SJCRH30 (cell line): ENCODE measurements at regions not wholly inside any gene's neighbourhood (a gene's known extent, or its start where the extent isn't known, plus 50 kb on each side); places are given as distances from the start of the nearest gene placed in this dataset.

ENCODE experiments used
- DNase-seq, 2 experiments: peaks; one replicate each; pipeline ENCODE4 v3.0.0-alpha.2; 2015 to 2020
- H3K27ac ChIP-seq: fragments of 250-450 bp; sonication (Bioruptor Pico); 2 replicates; pipeline ENCODE4 v1.5.1; 2020; ENCODE audit warnings: mild to moderate bottlenecking, moderate library complexity
- H3K27me3 ChIP-seq: fragments of 250-450 bp; sonication (Bioruptor Pico); 2 replicates; pipeline ENCODE4 v1.5.1; 2020; ENCODE audit warnings: mild to moderate bottlenecking, moderate library complexity
- H3K36me3 ChIP-seq: fragments of 250-450 bp; sonication (Bioruptor Pico); 2 replicates; pipeline ENCODE4 v1.5.1; 2020; ENCODE audit warnings: mild to moderate bottlenecking, moderate library complexity
- H3K4me1 ChIP-seq: fragments of 250-450 bp; sonication (Bioruptor Pico); 2 replicates; pipeline ENCODE4 v1.5.1; 2020; ENCODE audit warnings: mild to moderate bottlenecking, moderate library complexity
- H3K4me3 ChIP-seq: fragments of 250-450 bp; sonication (Bioruptor Pico); 2 replicates; pipeline ENCODE4 v1.5.1; 2020; ENCODE audit warnings: mild to moderate bottlenecking, moderate library complexity
- H3K9me3 ChIP-seq: fragments of 250-450 bp; sonication (Bioruptor Pico); replicated peaks from 2 replicates; pipeline ENCODE4 v1.5.1; 2020; ENCODE audit warnings: mild to moderate bottlenecking, moderate library complexity

DNA sequence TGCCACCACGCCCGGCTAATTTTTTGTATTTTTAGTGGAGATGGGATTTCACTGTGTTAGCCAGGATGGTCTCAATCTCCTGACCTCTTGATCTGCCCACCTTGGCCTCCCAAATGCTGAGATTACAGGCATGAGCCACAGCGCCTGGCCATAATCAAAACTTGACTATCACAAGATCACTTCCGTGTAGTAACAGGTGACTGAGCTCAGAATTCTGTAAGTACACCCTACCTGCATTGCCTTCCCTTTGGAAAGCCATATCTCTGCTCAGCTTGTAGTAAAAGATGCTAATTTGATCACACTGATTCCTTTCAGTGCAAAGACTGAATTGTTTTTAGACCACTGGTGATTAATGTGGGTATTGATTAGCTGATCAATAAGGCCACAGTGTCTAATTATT lies 167.1 kb downstream of the SHOX2 start:
- Histone ChIP-seq H3K36me3 (no peaks in the 10 kb centered on the region), H3K27me3 (no peaks in the 10 kb centered on the region), H3K4me1 (no peaks in the 10 kb centered on the region), H3K4me3 (no peak overlapping the region), H3K9me3 (no peaks in the 10 kb centered on the region), H3K27ac (no peak overlapping the region)
- DNase-seq, result no peak

DNA sequence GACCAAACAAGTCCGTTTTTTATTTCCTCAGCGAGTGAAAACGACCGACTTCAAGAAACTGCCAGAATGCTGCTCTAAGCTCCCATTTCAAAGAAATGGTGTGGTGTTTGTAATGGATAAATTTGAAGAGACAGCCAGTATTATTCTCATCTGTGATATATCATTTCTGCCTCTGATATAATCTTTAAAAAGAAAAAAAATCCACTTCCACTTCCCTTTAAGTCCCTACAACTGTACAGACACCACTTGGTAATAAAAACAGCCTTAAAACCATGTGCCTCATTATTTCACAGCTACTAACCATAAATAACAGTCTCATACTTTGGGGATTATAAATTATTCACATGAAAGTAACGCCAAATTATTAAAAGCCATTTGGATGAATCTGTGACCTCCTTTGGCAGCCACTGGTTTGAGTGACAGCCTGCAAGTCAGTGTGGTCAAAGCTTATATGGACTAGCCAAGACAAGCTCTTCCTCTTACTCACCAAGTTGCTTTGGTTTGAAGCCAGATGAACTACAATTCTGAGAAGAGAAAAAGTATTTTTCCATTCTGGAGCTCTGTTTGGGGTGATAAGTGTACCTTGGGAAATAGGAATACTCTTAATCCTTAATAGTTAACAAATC lies 168.0 kb downstream of the SHOX2 start:
- Histone ChIP-seq H3K27me3 (no peaks in the 10 kb centered on the region), H3K27ac (no peak overlapping the region), H3K4me1 (no peaks in the 10 kb centered on the region), H3K36me3 (no peaks in the 10 kb centered on the region), H3K4me3 (no peak overlapping the region), H3K9me3 (no peaks in the 10 kb centered on the region)
- no peak for DNase-seq

DNA sequence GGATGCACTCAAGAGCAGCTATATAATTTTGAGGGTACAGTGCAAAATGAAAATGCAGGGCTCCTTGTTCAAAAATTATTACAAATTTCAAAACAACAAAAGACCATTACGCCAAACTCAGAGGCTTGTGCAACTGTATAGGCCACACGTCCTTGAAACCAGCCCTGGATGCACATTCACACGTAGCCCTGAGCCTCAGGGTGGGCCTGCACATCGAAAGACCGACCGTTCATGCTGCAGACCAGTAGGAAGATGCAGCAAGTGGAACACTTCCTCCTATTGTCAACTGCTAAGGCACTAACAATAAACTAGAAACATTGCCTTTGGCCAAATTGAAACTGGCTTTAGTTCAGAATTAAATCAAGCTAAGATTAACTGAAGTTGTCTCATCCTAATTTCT lies 174.7 kb downstream of the SHOX2 start:
- no peak overlapping the region for H3K27ac ChIP-seq
- H3K4me1 ChIP-seq, result no peaks in the 10 kb centered on the region
- DNase-seq, result no peak
- no peak overlapping the region for H3K4me3 ChIP-seq
- H3K27me3 ChIP-seq, result no peaks in the 10 kb centered on the region
- H3K9me3 ChIP-seq, result no peaks in the 10 kb centered on the region
- H3K36me3 ChIP-seq, result no peaks in the 10 kb centered on the region

DNA sequence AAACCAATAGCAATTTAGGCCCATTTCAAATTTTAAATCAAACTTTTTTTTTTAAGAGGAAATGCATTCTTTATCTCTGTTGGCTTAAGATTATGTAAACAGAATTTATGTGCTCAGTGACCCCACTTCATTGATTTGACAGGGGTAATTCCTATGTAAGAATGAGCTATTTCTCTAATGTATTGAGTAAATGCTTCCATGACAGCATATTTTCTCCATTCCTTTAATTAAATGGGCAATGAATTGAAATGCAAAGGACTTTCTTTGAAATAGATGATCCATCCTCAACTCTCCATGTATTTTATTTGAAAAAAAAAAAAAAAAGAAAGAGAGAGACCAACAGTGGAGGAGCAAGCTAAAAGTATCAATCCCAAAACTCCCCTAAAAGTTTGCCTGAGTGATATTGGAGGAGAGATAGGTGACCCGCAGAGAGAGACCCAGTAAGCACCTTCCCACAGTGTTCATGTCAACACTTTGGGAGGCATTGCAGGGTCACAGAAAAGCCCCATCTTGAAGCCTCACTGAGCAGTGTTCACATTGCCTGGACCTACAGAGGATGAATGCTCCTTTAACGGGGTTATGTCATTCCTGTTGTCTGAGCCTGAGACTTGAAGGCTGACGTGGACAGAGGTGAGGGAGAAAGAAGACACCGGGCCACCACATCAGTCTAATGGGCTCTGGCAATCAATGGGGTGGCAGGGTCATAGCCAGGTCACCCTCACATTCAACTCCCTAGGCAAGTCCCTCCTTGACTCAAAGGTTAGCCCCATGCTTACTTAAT lies 176.0 kb downstream of the SHOX2 start:
- Histone ChIP-seq H3K4me3 (no peak overlapping the region), H3K27me3 (no peaks in the 10 kb centered on the region), H3K27ac (no peak overlapping the region), H3K9me3 (no peaks in the 10 kb centered on the region), H3K36me3 (no peaks in the 10 kb centered on the region), H3K4me1 (no peaks in the 10 kb centered on the region)
- no peak for DNase-seq

DNA sequence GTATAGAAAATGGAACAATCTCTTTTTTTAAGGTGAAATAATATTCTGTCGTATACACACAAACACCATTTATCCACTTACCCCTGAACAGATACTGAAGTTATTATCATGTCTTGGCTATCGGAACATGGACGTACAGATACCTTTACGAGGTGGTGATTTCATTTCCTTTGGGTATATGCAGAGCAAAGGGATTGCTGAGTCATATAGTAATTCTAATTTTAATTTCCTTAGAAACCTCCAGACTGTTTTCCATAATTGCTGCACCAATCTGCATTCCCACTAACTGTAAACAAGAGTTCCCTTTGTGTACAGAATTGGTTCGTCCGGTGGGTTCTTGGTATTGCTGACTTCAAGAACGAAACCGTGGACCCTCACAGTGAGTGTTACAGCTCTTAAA lies 179.4 kb downstream of the SHOX2 start:
- no peaks in the 10 kb centered on the region for H3K36me3 ChIP-seq
- no peak overlapping the region for H3K4me3 ChIP-seq
- H3K9me3 ChIP-seq, result no peaks in the 10 kb centered on the region
- DNase-seq, result no peak
- no peaks in the 10 kb centered on the region for H3K27me3 ChIP-seq
- H3K4me1 ChIP-seq, result no peaks in the 10 kb centered on the region
- no peak overlapping the region for H3K27ac ChIP-seq

DNA sequence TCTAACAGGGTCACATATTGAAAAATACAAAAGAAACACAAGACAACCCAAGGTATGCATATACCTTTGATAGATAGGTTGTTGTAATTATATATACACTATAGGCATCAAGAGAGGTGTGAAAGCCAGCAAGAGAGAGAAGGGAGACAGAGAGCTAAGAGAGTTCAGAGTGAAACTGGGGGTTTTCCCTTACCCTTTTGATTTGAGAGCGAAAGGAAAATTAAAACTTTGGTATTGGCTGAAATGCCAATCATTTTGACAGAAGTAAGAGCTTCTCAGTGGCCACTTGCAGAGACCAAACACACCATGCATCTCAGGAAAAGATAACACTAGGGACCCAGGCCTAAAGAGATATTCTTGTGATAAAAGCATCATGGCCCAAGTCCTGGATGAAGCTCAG lies 183.6 kb downstream of the SHOX2 start:
- H3K4me3 ChIP-seq, result no peak overlapping the region
- no peaks in the 10 kb centered on the region for H3K4me1 ChIP-seq
- H3K27me3 ChIP-seq, result peaks cover 5% of the 10 kb centered on the region
- H3K9me3 ChIP-seq, result no peaks in the 10 kb centered on the region
- no peaks in the 10 kb centered on the region for H3K36me3 ChIP-seq
- no peak for DNase-seq
- H3K27ac ChIP-seq, result no peak overlapping the region

DNA sequence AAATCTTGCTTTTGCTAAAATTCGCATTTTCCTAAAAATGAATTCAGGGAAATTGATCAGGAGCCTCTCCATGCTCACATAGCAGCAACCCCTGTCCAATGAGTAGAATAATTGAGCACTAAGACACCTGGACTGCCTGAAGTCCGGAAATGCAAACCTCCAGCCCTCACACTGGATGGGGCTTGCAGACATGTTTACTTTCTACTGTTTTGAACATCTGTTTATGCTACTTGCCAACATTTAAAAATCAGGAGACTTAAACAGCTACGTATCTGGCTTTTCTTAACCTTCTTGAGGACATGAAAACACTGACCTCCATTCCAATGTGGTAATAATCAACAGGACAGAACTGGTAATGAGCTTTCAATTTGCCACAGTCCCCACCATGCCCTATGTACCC lies 184.4 kb downstream of the SHOX2 start:
- no peak overlapping the region for H3K4me3 ChIP-seq
- H3K9me3 ChIP-seq, result no peaks in the 10 kb centered on the region
- no peaks in the 10 kb centered on the region for H3K36me3 ChIP-seq
- H3K27me3 ChIP-seq, result peaks cover 5% of the 10 kb centered on the region
- H3K4me1 ChIP-seq, result no peaks in the 10 kb centered on the region
- DNase-seq, result no peak
- H3K27ac ChIP-seq, result no peak overlapping the region

DNA sequence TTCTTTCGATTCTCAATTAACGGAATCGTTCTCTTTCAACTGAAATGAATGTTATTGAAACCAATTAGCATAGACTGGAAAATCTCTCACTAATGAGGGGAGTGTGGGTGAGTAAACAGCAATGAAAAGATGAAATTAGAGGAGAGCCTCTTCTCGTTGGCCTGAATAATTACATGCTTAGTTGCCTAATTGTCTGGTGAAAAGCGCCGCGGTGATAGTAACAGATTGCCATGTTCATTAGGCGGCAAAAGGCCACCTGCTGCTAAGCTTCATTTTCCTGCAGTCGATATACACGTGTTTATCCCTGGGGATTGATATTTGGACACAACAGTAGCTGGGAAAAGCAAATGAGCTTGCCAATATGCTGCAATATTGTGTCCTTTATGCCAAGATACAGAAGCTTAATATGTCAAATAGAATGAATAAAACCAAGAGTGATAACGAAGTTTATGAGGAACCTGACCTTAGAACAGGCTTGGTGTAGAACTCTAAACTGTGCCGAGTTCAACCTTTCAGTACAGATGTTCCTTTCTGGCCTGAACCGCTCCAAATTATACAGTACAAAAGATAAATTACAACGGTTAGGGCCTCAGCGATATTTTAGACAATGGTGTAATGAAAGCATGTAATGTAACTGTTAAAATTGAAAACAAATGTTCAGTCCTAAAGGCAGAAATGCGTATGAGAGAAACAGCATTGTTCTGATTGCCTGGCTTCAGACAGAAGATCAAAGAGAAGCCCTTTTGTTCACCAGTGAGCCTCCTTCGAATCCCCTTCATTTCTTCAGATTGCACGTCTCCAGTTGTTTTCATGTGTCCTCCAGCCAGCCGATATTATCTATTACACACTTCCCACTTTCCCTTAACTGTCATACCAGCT lies 185.2 kb downstream of the SHOX2 start:
- no peak for DNase-seq
- H3K9me3 ChIP-seq, result no peaks in the 10 kb centered on the region
- H3K27me3 ChIP-seq, result peaks cover 5% of the 10 kb centered on the region
- no peak overlapping the region for H3K4me3 ChIP-seq
- no peaks in the 10 kb centered on the region for H3K4me1 ChIP-seq
- H3K36me3 ChIP-seq, result no peaks in the 10 kb centered on the region
- no peak overlapping the region for H3K27ac ChIP-seq

DNA sequence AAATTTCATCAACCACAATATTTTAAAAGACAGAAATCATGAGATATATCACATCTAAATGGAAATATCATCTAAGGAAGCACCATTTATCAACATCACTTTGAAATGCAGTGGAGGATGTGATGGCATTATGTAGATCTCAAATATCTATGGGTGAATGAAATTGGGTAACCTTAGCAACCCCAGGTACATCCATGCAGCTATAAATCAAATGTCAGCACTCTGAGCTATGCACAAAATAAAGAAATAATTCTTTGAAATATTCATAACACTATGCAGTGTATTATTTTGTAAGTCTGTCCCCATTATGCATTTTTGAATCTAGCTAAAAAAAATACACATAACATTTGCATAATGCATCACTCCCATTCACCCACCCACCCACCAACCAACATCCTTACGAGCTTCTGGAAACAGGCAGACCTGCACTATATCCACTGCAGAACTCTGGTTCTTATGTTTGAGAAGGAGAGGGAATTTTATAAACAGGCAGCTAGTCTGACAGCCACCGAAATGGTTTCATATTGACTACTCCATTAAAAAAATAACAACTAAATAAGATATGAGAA lies 186.8 kb downstream of the SHOX2 start:
- no peak overlapping the region for H3K4me3 ChIP-seq
- DNase-seq, result no peak
- peaks cover 5% of the 10 kb centered on the region for H3K27me3 ChIP-seq
- H3K9me3 ChIP-seq, result no peaks in the 10 kb centered on the region
- H3K4me1 ChIP-seq, result no peaks in the 10 kb centered on the region
- H3K36me3 ChIP-seq, result no peaks in the 10 kb centered on the region
- H3K27ac ChIP-seq, result no peak overlapping the region

DNA sequence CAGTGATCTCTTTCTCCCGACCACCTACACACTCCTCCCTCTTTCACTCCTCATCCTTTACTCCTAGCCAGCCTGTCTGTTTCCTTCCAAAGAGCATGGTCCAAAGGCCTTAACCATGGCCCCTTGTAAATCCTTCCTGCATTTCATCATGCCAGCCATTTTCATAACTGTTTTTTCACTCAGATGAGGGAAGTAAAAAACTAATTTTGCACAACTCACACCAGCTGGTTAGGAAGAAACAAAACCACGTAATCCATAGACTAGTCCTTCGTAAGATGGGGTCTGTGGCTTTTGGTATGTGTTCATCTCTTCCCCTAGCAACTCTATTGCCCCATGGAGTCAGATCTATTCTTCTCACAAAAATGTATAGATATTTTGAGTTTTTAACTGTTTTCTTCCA lies 187.8 kb downstream of the SHOX2 start:
- Histone ChIP-seq H3K4me3 (no peak overlapping the region), H3K27ac (no peak overlapping the region), H3K27me3 (peaks cover 5% of the 10 kb centered on the region), H3K9me3 (no peaks in the 10 kb centered on the region), H3K36me3 (no peaks in the 10 kb centered on the region), H3K4me1 (no peaks in the 10 kb centered on the region)
- no peak for DNase-seq

DNA sequence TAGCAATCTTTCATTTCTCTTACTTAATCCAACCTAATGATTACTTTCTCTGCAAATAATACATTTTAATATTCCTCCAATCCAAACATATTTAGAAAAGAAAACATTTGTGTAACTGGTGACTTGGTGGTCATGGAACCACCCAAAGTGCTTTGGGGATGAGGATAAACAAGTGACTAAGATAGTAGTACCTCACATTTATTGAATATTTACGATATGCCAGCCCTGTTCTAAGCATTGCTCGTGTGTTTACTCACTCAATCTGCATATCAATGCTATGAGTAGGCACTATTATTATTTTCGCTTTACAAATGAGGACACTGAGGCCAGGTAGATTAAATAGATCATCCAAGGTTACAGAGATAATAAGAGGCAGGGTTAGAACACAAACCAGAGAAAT lies 189.5 kb downstream of the SHOX2 start:
- DNase-seq, result no peak

DNA sequence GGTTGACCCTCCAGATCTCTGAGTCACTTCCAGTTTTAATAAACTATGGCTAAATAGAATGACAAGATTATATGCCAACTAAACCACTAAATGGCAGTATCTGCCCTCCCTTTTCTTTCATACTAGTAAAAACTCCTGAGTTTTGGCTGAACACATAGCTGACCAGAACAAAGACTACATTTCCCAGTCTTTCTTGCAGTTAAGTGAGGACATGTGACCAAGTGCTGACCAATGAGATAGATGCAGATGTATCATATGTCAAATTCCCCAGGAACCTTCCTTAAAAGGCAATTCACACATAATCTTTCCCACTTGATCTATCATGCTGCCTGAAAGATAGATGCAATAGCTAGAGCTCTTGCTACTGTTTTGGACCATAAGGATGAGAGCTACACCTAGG lies 191.3 kb downstream of the SHOX2 start:
- Histone ChIP-seq H3K27me3 (no peaks in the 10 kb centered on the region), H3K9me3 (no peaks in the 10 kb centered on the region), H3K4me1 (no peaks in the 10 kb centered on the region), H3K4me3 (no peak overlapping the region), H3K36me3 (no peaks in the 10 kb centered on the region), H3K27ac (no peak overlapping the region)
- no peak for DNase-seq

More for the DNA sequence above, 189.5 kb downstream of the SHOX2 start:
- no peak overlapping the region for H3K27ac ChIP-seq
- no peaks in the 10 kb centered on the region for H3K4me1 ChIP-seq
- H3K4me3 ChIP-seq, result no peak overlapping the region
- peaks cover 5% of the 10 kb centered on the region for H3K27me3 ChIP-seq
- no peaks in the 10 kb centered on the region for H3K9me3 ChIP-seq
- H3K36me3 ChIP-seq, result no peaks in the 10 kb centered on the region

DNA sequence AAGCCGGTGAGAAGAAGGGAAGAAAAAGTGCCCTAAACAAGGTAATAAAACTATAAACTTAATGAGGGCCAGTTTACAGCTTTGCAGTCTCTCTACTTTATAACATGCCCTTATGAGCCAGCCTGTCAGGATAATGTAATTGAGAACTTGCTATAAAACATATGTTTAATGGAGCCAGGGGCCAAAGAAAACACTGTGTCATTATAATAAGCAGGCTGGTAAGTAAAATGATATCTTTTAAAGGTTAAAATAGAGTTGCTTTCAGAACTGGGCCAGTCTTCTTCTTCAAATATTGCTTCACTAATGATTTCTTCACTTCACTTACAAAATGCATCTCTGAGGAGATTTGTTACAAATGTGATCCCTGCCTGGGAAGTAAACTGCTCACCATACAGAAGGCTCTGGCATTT lies 192.5 kb downstream of the SHOX2 start:
- no peaks in the 10 kb centered on the region for H3K4me1 ChIP-seq
- DNase-seq, result no peak
- H3K36me3 ChIP-seq, result no peaks in the 10 kb centered on the region
- H3K27ac ChIP-seq, result no peak overlapping the region
- no peak overlapping the region for H3K4me3 ChIP-seq
- H3K9me3 ChIP-seq, result no peaks in the 10 kb centered on the region
- no peaks in the 10 kb centered on the region for H3K27me3 ChIP-seq

DNA sequence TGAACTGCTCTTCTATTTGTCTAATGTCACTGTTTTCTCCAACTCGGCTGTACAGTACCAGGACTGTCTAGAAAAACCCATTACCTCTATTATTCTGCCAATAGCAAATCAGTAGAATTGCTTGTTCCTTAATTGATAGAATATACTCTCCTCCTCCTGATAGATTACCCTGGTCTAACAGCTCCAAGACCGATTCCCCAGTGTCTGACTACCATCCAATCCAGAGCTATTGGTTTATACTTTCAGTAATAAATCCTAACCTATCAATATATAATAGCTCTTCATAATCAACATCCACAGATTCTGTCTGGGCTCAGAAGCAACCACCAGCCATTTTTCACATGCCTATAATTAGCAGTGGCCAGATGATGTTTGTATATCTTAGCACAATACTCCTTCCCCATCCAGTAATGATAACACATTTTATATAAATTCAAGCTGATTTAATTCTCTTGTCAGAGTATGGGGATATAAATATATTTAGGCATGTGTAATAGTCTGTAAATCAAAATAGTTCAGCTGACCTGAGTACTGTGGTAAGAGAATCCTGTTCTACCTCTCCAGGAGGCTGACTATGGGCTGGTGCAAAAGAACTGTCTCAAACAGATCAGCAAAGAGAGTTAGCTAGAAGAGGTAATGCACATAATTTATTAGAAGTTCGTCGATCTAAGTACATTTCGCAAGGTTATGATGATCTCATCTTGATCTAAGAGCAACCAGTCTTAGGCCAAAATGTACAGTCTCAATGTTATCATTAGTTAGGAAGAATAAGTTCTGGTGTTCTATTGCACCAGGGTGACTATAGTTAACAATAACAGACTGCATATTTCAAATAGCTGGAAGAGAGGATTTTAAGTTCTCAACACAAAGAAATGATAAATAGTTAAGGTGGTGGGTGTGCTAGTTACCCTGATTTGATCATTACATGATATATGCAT lies 193.4 kb downstream of the SHOX2 start:
- no peak for DNase-seq
- no peaks in the 10 kb centered on the region for H3K4me1 ChIP-seq
- H3K36me3 ChIP-seq, result no peaks in the 10 kb centered on the region
- H3K9me3 ChIP-seq, result no peaks in the 10 kb centered on the region
- no peak overlapping the region for H3K27ac ChIP-seq
- no peak overlapping the region for H3K4me3 ChIP-seq
- no peaks in the 10 kb centered on the region for H3K27me3 ChIP-seq
